HG03378 (cell line): ENCODE measurements at regions not wholly inside any gene's neighbourhood (a gene's known extent, or its start where the extent isn't known, plus 50 kb on each side); places are given as distances from the start of the nearest gene placed in this dataset.

Source experiments
- ATAC-seq: cut with Tn5 transposase; IDR thresholded peaks from one replicate; pipeline ENCODE4 v1.9.1; 2021; ENCODE audit warnings: mild to moderate bottlenecking, moderate library complexity; ENCODE audit not compliant: unreplicated experiment

GRCh38 chr9:87236546-87236945 is 261.1 kb upstream of the DAPK1 start:
- ATAC-seq: no peak

GRCh38 chr9:87237336-87237735 is 260.3 kb upstream of the DAPK1 start:
- no peak for ATAC-seq

- ATAC-seq: no peak
These were observed 259.1 kb upstream of the DAPK1 start for GRCh38 chr9:87238545-87238944.

DNA sequence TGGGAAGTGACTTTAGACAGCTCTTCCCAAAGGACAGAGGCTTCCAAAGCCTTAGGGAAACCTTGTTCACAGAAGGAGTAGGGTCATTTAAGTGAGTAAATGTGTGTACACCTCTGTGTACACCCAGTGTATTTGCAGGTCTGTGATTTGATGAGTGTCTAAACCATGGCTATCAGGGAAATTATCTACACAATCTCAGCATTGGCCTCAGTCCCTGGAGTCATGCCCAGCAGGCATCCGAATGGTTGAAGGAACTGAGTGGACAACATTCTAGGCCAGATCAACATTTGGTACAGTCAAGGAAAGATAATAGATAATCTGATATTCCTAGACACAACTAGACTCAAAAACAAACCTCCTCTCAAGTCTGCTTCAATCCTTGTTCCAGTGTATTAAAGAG is 258.4 kb upstream of the DAPK1 start:
- ATAC-seq: no peak

DNA sequence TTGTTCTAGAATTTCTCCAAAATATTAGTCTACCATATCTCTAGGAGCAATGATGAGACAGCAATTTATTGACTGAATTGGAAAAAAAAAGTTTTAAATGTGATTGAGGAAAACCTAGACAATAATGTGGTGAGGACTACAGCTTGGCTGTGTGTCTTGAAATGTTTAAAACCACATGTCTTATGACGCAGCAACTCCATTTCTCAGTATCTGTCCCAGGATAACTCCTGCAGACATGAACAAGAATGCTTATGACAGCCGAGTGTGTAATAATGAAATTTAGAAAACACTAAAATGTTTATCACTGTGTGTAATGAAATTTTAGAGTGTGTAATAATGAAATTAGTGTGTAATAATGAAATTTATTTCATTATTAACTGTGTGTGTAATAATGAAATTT is 254.1 kb upstream of the DAPK1 start:
- no peak for ATAC-seq

- no peak for ATAC-seq
These were observed 252.4 kb upstream of the DAPK1 start for GRCh38 chr9:87245271-87245670.

GRCh38 chr9:87247097-87247496 is 250.6 kb upstream of the DAPK1 start:
- ATAC-seq: no peak

- no peak for ATAC-seq
These were observed 248.6 kb upstream of the DAPK1 start for GRCh38 chr9:87249029-87249428.

GRCh38 chr9:87250205-87250604 is 247.5 kb upstream of the DAPK1 start:
- ATAC-seq: no peak

DNA sequence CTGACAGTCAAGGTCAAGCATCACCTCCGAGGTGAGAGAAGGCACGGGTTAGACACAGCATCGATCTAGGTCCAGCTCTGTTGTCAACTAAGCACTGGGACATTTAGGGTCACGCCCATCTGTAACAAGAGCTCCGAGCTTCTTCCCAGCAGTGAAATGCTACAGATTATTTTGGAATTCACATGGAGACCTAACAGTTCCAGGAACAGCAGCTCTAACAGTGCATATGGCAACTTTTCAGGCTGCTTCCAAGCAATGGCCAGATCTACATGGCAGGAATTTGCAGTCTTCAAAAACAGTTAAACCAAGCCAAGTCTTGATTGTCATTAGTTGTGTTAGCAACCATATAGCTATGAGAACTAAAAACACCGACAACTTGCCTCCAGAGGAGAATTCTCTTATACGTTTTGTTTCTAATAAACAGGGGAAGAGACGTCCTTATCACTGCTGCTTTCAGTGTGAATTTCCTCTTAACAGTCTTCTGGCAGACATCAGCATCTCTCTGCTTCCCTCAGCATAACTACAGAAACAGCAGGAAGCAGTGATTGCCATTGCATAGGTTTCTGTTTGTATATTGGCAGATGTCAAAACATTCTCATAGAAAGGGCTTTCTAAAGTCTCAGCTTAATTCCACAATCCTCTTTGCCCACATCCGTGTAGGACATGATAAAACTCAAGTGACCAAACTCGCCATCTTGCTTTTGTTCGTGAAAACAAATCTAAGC is 242.1 kb upstream of the DAPK1 start:
- ATAC-seq: no peak

DNA sequence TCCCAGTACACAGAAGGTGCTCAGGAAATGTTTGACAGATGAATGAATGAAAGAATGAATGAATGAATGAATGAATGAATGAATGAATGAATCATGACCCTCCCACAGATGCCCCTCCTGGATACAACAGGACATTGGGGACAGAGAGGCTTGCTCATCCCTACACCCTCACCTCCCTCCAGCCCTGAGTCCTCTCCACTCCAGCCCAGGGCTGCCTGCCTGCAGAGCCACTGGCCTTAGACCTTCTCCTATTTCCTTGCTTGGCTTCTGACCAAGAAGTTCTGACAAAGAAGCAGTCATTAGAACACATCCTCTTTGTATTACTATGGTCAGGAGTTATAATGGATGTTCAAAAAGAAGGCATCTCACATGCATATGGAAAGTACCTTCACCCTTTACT is 240.7 kb upstream of the DAPK1 start:
- ATAC-seq: no peak

GRCh38 chr9:87259543-87260518 is 237.8 kb upstream of the DAPK1 start:
- no peak for ATAC-seq

DNA sequence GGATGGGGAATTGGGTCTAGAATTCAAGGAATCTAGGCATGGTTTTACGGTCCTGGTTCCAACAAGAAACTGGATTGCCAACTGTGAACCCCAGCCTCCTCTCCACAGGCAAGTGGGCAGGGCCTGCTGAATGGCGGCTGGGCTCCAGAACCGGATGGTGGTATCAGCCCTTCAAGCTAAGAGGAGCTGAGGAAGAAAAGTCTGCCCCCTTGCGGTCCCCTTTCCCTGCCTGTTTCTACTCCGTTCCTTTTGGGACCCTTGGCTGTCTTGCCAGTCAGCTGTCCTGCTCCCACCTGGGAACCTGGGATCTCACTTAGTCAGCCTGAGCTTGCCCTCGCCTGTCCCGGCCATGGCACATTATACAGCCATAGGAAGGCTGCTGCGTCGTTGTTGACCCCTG is 234.4 kb upstream of the DAPK1 start:
- no peak for ATAC-seq

- no peak for ATAC-seq
These were observed 231.0 kb upstream of the DAPK1 start for GRCh38 chr9:87266697-87267096.

DNA sequence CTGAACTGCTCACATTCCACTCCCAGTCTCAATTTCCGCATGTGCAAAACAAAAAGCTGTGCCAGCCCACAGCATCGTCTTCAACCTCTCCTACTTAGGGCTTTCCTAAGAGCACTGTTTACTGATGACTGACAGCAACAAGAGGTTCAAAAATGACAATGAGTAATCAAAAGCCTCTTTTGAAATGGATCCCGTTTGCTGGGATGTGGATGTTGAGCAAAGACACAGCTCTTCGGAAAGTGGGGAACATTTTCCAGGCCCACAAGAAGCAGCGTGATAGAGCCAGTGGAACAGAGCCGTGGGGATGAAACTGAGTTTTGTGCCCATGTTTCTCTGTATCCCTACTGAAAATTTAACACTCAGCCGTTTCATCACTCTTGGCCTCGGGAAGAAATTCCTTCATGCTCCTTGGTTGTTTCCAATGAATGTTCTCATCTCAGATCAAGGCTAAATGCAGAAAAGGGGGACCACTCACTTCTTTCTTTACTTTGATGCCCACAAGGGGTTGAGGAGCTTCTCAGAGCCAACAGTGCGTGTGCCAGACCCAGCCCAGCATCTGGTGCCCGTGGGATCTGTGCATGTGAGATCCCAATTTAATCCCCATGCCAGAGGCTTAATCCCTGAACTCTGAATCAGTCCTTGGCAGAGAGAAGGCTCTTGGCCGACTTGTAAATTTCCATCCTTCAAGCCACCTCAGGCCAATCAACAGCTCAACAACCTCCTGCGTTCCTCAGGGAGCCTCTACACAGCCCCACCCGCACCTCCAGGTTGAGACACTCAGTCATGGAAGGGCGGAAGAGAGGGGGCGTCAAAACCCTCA is 230.2 kb upstream of the DAPK1 start:
- no peak for ATAC-seq

DNA sequence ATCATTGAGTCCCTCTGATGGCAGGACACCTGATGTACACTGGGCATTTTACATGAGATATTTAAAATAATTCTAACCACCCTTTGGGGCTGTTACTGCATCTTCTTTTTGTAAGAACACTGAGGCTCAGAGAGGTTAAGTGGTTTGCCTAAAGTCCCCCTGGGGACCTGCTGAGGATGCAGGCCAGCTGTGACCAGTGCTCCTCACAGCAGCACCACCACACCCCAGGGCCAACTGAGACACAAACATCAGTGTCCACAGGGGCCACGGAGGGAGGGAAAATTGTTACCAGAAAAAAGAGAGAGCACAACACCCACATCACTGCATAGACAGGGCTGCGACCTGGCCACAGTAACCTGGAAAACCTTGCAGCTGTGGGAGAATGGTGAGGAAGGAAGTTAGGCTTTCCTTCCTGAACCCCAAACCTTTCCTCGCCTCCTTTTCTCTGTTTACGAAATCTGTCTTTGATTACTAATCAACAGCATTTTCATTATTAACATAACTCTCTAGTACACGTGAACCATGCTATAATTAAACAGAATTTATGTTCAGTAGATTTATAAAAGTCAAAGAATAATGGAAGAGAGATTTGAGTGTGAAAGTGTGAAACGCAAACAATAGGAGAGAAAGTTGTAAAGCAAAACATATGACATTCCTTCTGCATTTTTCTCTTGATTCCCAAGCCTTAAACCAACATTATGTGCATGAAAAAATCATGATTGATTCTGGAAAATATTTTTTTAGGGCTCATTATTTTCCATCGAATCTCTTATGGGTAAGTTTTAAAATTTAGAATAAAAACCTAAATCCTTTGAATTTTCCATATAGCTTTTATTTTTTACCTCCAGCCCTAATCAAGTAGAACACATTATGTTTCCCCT is 228.1 kb upstream of the DAPK1 start:
- no peak for ATAC-seq

GRCh38 chr9:87270221-87270847 is 227.3 kb upstream of the DAPK1 start:
- no peak for ATAC-seq

DNA sequence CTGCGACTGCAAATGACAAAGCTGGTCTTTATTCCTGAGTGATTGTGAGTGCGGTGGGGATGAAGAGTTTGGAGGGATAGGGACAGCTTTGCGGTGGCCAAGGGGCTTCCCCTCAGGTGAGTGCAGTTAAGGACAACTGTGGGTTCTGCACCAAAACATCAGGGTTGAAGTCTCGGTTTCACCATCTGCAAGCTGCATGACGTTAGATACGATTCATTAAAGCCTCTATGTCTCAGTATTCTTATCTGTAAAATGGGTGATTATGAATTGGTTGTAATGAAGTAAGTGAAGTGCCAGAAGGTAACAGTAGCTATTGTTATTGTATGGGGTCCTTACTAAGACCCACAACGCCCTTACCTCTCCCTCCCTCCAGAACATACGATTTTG is 226.8 kb upstream of the DAPK1 start:
- no peak for ATAC-seq

GRCh38 chr9:87271696-87272477 is 225.8 kb upstream of the DAPK1 start:
- no peak for ATAC-seq
